GM12891 (cell line): ENCODE measurements at regions not wholly inside any gene's neighbourhood (a gene's known extent, or its start where the extent isn't known, plus 50 kb on each side); places are given as distances from the start of the nearest gene placed in this dataset.

Experiments
- PAX5 ChIP-seq: IDR thresholded peaks from 2 replicates; pipeline ENCODE4 v1.6.1; 2011; ENCODE audit warnings: low read length, moderate library complexity, mild to moderate bottlenecking; ENCODE audit not compliant: insufficient read depth, severe bottlenecking
- POLR2A ChIP-seq: IDR thresholded peaks from 2 replicates; pipeline ENCODE4 v1.6.1; 2011; ENCODE audit warnings: low read depth, low read length, control low read depth
- POLR2AphosphoS5 ChIP-seq: IDR thresholded peaks from 2 replicates; pipeline ENCODE4 v1.6.1; 2011; ENCODE audit warnings: low read depth, low read length, control low read depth
- POU2F2 ChIP-seq: IDR thresholded peaks from 2 replicates; pipeline ENCODE4 v1.6.1; 2011; ENCODE audit warnings: low read depth, mild to moderate bottlenecking, control low read depth, low read length, moderate library complexity
- SPI1 ChIP-seq: IDR thresholded peaks from 2 replicates; pipeline ENCODE4 v1.6.1; 2011; ENCODE audit warnings: low read depth, low read length, control low read depth
- TAF1 ChIP-seq: IDR thresholded peaks from 2 replicates; pipeline ENCODE4 v1.6.1; 2011; ENCODE audit warnings: low read depth, low read length, control low read depth

DNA sequence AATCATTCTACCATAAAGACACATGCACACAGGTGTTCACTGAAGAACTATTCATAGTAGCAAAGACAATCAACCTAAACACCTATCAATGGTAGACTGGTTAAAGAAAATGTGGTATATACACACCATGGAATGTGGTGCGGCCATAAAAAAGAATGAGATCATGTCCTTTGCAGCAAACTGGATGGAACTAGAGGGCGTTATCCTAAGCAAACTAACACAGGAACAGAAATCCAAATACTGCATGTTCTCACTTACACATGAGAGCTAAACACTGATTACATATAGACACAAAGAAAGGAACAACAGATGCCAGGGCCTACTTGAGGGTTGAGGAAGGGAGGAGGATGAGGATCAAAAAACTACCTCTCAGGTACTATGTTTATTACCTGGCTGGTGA lies 103.8 kb downstream of the DRD1 start:
- no peak for TF ChIP-seq TAF1
- no peak for TF ChIP-seq POLR2A
- no peak for TF ChIP-seq POLR2AphosphoS5
- no peak for TF ChIP-seq SPI1
- TF ChIP-seq POU2F2, result no peak
- TF ChIP-seq PAX5, result no peak
